Germinal center (tissue), 1 donor: ENCODE measurements at regions not wholly inside any gene's neighbourhood (a gene's known extent, or its start where the extent isn't known, plus 50 kb on each side); places are given as distances from the start of the nearest gene placed in this dataset.
"Not testable (repeated sequence)": the region's sequence is repeated elsewhere in the genome, so short reads cannot be mapped to it uniquely, and the experiment has no call there.

Source experiments
- DNase-seq: peaks from one replicate; pipeline ENCODE4 v3.0.0; 2012; ENCODE audit warnings: mixed read lengths, low spot score

GRCh38 chr12:124652661-124653060, 85.2 kb upstream of the NCOR2 start:
- no peak for DNase-seq

- no peak for DNase-seq
Measured at GRCh38 chr12:124651516-124652273, 84.3 kb upstream of the NCOR2 start.

GRCh38 chr12:124650912-124651311, 83.5 kb upstream of the NCOR2 start:
- no peak for DNase-seq

GRCh38 chr12:124648710-124649384, 81.4 kb upstream of the NCOR2 start:
- DNase-seq = no peak

GRCh38 chr12:124647316-124647715, 79.9 kb upstream of the NCOR2 start:
- DNase-seq = no peak

- no peak for DNase-seq
Measured at GRCh38 chr12:124646385-124647230, 79.2 kb upstream of the NCOR2 start.

- no peak for DNase-seq
Measured at GRCh38 chr12:124645530-124646244, 78.3 kb upstream of the NCOR2 start.

GRCh38 chr12:124643768-124644167, 76.4 kb upstream of the NCOR2 start:
- DNase-seq = not testable (repeated sequence)

- no peak for DNase-seq
Measured at GRCh38 chr12:124642105-124642504, 74.7 kb upstream of the NCOR2 start.

- DNase-seq = no peak
Measured at GRCh38 chr12:124641591-124641990, 74.2 kb upstream of the NCOR2 start.

GRCh38 chr12:124640056-124640455, 72.6 kb upstream of the NCOR2 start:
- DNase-seq = no peak

- DNase-seq = no peak
Measured at GRCh38 chr12:124639122-124639806, 71.9 kb upstream of the NCOR2 start.

GRCh38 chr12:124637581-124637981, 70.2 kb upstream of the NCOR2 start:
- DNase-seq = no peak

GRCh38 chr12:124637163-124637562, 69.8 kb upstream of the NCOR2 start:
- no peak for DNase-seq

GRCh38 chr12:124636138-124636978, 68.9 kb upstream of the NCOR2 start:
- no peak for DNase-seq

- DNase-seq = no peak
Measured at GRCh38 chr12:124635316-124635715, 67.9 kb upstream of the NCOR2 start.

GRCh38 chr12:124633365-124634362, 66.3 kb upstream of the NCOR2 start:
- no peak for DNase-seq

- DNase-seq = no peak
Measured at GRCh38 chr12:124632519-124632984, 65.1 kb upstream of the NCOR2 start.

- no peak for DNase-seq
Measured at GRCh38 chr12:124631681-124632256, 64.4 kb upstream of the NCOR2 start.
